OCI-LY7 (cell line): ENCODE measurements at regions not wholly inside any gene's neighbourhood (a gene's known extent, or its start where the extent isn't known, plus 50 kb on each side); places are given as distances from the start of the nearest gene placed in this dataset.
"Not testable (repeated sequence)": the region's sequence is repeated elsewhere in the genome, so short reads cannot be mapped to it uniquely, and the experiment has no call there.

Experiments used
- BruUV-seq: library from RNA; stranded (reverse); fragments of 400-500 nt; replicated peaks from 2 replicates; lab custom pipeline; 2021; lab: Mats Ljungman, UMichigan
- CTCF ChIA-PET: fragments of 300-600 bp; sonication (Branson Sonifier 250); formaldehyde crosslinking; loops from one replicate; lab custom pipeline; 2022; ENCODE audit warnings: antibody characterized with exemption; ENCODE audit not compliant: unreplicated experiment; lab: Charles Lee
- POLR2A ChIA-PET: fragments of 300-600 bp; sonication (Branson Sonifier 250); formaldehyde crosslinking; loops from one replicate; lab custom pipeline; 2022; ENCODE audit warnings: antibody characterized with exemption; lab: Charles Lee
- DNase-seq: peaks from one replicate; pipeline ENCODE4 v3.0.0-alpha.2; 2015; ENCODE audit warnings: low spot score
- H2AFZ ChIP-seq: fragments of 200-600 bp; sonication (generic), shearing (Covaris generic); 2 replicates; pipeline ENCODE4 v1.6.1; 2014; ENCODE audit warnings: mild to moderate bottlenecking, antibody characterized with exemption, low read length, moderate library complexity
- H3K27ac ChIP-seq: fragments of 200-600 bp; sonication (generic); 2 replicates; pipeline ENCODE4 v1.5.1; 2014; ENCODE audit warnings: mixed run types, low read depth, mild to moderate bottlenecking, moderate library complexity, low read length, inconsistent platforms; ENCODE audit not compliant: poor library complexity, severe bottlenecking
- H3K36me3 ChIP-seq: fragments of 200-600 bp; sonication (generic); 2 replicates; pipeline ENCODE4 v1.6.1; 2014; ENCODE audit warnings: mild to moderate bottlenecking, antibody characterized with exemption, low read length, moderate library complexity, mixed read lengths; ENCODE audit not compliant: insufficient read depth
- H3K4me1 ChIP-seq: fragments of 200-600 bp; sonication (generic); 2 replicates; pipeline ENCODE4 v1.5.1; 2014; ENCODE audit warnings: mild to moderate bottlenecking, low read length; ENCODE audit not compliant: insufficient read depth, poor library complexity, severe bottlenecking
- H3K4me2 ChIP-seq: fragments of 200-600 bp; sonication (generic); 2 replicates; pipeline ENCODE4 v1.6.1; 2014; ENCODE audit warnings: mild to moderate bottlenecking, low read length
- H3K4me3 ChIP-seq: fragments of 200-600 bp; sonication (generic); 2 replicates; pipeline ENCODE4 v1.5.1; 2014; ENCODE audit warnings: mild to moderate bottlenecking, low read depth, low read length; ENCODE audit not compliant: poor library complexity, severe bottlenecking
- H3K79me2 ChIP-seq: fragments of 200-600 bp; sonication (generic); 2 replicates; pipeline ENCODE4 v1.6.1; 2016; ENCODE audit warnings: low read depth, mild to moderate bottlenecking, low read length, moderate library complexity, mixed read lengths; ENCODE audit not compliant: insufficient read depth
- H3K9me2 ChIP-seq: fragments of 200-600 bp; sonication (generic); 2 replicates; pipeline ENCODE4 v1.6.1; 2016; ENCODE audit warnings: mild to moderate bottlenecking, low read length, mixed read lengths; ENCODE audit not compliant: insufficient read depth
- H3K9me3 ChIP-seq: fragments of 200-600 bp; sonication (generic); 2 replicates; pipeline ENCODE4 v1.6.1; 2014; ENCODE audit warnings: mild to moderate bottlenecking, mixed run types, low read length, mixed read lengths
- H4K20me1 ChIP-seq: fragments of 200-600 bp; sonication (generic); 2 replicates; pipeline ENCODE4 v1.6.1; 2014; ENCODE audit warnings: mild to moderate bottlenecking, antibody characterized with exemption, low read length, moderate library complexity, mixed read lengths; ENCODE audit not compliant: insufficient read depth
- EZH2phosphoT487 ChIP-seq: fragments of 200-600 bp; sonication (generic); IDR thresholded peaks from 2 replicates; pipeline ENCODE4 v1.6.1; 2018; ENCODE audit warnings: low read depth, borderline replicate concordance, mild to moderate bottlenecking, mixed run types, antibody characterized with exemption, low read length, moderate library complexity, mixed read lengths
- intact Hi-C: fragments of 100-400 bp; cut with micrococcal nuclease; formaldehyde crosslinking; loops from one replicate; pipeline ENCODE4 v1.10.0; 2022; ENCODE audit not compliant: unreplicated experiment
- TF ChIP-seq, protein P1 (sequence below): fragments of 200-600 bp; sonication (generic); conservative IDR thresholded peaks from 2 replicates; pipeline ENCODE4 v1.5.1; 2014; ENCODE audit warnings: mild to moderate bottlenecking, antibody characterized with exemption, low read length, moderate library complexity, mixed read lengths

DNA sequence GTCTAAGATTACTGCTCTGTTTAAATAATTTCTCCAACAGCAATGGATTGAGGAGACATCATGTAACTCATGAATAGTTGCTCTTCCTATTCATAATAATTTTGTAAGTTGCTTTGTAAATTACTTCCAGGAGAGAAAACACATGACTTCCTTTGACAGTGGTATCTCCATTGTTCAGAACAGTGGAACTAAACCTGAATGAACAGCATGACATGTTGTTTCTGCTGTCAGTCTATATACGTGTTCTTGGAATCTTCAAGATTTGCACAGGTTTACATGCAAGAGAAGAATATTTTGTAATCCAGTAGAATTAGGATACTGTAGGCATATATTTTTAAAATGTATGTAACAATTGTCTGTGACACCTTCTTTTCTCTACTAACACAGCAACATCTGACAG is 618.8 kb upstream of the GRID2 start:
- Histone ChIP-seq H2AFZ (no peak overlapping the region), H3K9me2 (no peaks in the 10 kb centered on the region), H3K27ac (no peak overlapping the region), H3K4me1 (no peaks in the 10 kb centered on the region), H3K9me3 (no peaks in the 10 kb centered on the region), H4K20me1 (no peaks in the 10 kb centered on the region), H3K79me2 (no peaks in the 10 kb centered on the region), H3K4me2 (no peak overlapping the region), H3K36me3 (no peaks in the 10 kb centered on the region), H3K4me3 (no peak overlapping the region)
- CTCF ChIA-PET, result no interaction called here
- intact Hi-C loops, result no loop called here
- DNase-seq, result no peak
- no TSS peak for BruUV-seq
- POLR2A ChIA-PET, result no interaction called here
- no peak for TF ChIP-seq EZH2phosphoT487
- TF ChIP-seq, protein P1, sequence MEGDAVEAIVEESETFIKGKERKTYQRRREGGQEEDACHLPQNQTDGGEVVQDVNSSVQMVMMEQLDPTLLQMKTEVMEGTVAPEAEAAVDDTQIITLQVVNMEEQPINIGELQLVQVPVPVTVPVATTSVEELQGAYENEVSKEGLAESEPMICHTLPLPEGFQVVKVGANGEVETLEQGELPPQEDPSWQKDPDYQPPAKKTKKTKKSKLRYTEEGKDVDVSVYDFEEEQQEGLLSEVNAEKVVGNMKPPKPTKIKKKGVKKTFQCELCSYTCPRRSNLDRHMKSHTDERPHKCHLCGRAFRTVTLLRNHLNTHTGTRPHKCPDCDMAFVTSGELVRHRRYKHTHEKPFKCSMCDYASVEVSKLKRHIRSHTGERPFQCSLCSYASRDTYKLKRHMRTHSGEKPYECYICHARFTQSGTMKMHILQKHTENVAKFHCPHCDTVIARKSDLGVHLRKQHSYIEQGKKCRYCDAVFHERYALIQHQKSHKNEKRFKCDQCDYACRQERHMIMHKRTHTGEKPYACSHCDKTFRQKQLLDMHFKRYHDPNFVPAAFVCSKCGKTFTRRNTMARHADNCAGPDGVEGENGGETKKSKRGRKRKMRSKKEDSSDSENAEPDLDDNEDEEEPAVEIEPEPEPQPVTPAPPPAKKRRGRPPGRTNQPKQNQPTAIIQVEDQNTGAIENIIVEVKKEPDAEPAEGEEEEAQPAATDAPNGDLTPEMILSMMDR, result no peak

DNA sequence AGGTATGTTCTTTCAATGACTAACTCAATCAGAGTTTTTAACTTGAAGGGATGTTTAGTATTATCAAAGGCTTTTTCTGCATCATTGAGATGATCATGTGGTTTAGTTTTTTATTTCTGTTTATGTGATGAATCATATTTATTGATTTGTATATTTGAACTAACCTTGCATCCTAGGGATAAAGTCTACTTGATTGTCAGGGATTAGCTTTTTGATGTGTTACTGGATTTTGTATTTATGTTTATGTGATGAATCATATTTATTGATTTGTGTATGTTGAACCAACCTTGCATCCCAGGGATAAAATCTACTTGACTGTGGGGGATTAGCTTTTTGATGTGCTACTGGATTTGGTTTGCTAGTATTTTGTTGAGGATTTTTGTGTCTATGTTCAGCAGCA is 615.4 kb upstream of the GRID2 start:
- Histone ChIP-seq H3K27ac (no peak overlapping the region), H4K20me1 (no peaks in the 10 kb centered on the region), H3K79me2 (no peaks in the 10 kb centered on the region), H3K36me3 (no peaks in the 10 kb centered on the region), H3K4me1 (no peaks in the 10 kb centered on the region), H3K9me2 (no peaks in the 10 kb centered on the region), H3K9me3 (no peaks in the 10 kb centered on the region), H3K4me3 (no peak overlapping the region), H3K4me2 (no peak overlapping the region), H2AFZ (no peak overlapping the region)
- intact Hi-C loops, result no loop called here
- no peak for DNase-seq
- TF ChIP-seq, protein P1, result no peak
- no peak for TF ChIP-seq EZH2phosphoT487
- POLR2A ChIA-PET, result no interaction called here
- CTCF ChIA-PET, result no interaction called here
- no TSS peak for BruUV-seq

DNA sequence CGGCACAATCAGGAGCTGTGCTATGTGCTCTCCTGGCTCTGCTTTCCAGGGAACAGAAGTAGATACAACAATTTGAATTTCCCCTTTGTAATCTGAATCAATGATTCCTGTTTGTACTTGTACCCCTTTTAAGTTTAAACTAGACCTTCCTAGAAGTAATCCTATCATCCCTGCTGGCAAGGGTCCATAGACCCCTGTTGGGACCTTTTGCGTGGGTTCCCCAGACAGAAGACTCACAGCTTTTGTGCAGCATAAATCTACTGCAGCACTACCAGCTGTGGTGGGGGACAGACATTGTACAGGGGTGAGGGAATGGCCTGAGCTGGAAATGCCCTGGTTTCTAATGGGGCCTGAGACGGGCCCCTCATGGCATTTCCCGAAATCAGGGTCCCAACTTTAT is 604.1 kb upstream of the GRID2 start:
- not testable (repeated sequence) for BruUV-seq

More for the DNA sequence above, 604.1 kb upstream of the GRID2 start:
- POLR2A ChIA-PET, H3K4me3 ChIP-seq, H2AFZ ChIP-seq, H3K27ac ChIP-seq, CTCF ChIA-PET, H3K36me3 ChIP-seq, DNase-seq, H3K4me1 ChIP-seq, H3K9me2 ChIP-seq, H3K79me2 ChIP-seq, H3K4me2 ChIP-seq, H3K9me3 ChIP-seq, intact Hi-C loops, H4K20me1 ChIP-seq: not testable (repeated sequence)
